IMR-90 (cell line): ENCODE measurements at regions not wholly inside any gene's neighbourhood (a gene's known extent, or its start where the extent isn't known, plus 50 kb on each side); places are given as distances from the start of the nearest gene placed in this dataset.

Experiments used
- ATAC-seq: fragments of 200-7000 bp; cut with Tn5 transposase; 2 replicates; pipeline ENCODE4 v1.9.1; 2020; ENCODE audit warnings: low read depth, mild to moderate bottlenecking, moderate library complexity
- BruUV-seq: library from RNA; stranded (reverse); fragments of 400-500 nt; replicated peaks from 2 replicates; lab custom pipeline; 2021; lab: Mats Ljungman, UMichigan
- CTCF ChIA-PET: fragments of 300-600 bp; formaldehyde crosslinking; extraction: SDS; loops from one replicate; lab custom pipeline; 2021; ENCODE audit warnings: antibody characterized with exemption; lab: Yijun Ruan, JAX
- POLR2A ChIA-PET: fragments of 300-600 bp; sonication (Branson Sonifier 250); formaldehyde crosslinking; loops from one replicate; lab custom pipeline; 2022; ENCODE audit warnings: antibody characterized with exemption; ENCODE audit not compliant: unreplicated experiment; lab: Charles Lee
- DNase-seq: peaks from one replicate; pipeline ENCODE4 v3.0.0; 2013
- H2AFZ ChIP-seq: replicated peaks from 2 replicates; pipeline ENCODE3; 2013; ENCODE audit warnings: low read length, mild to moderate bottlenecking; ENCODE audit not compliant: poor library complexity
- H2AK5ac ChIP-seq: 2 replicates; pipeline ENCODE4 v1.6.1; 2013; ENCODE audit warnings: low read depth, low read length, inconsistent platforms
- H2AK9ac ChIP-seq: replicated peaks from 2 replicates; pipeline ENCODE3; 2013; ENCODE audit warnings: mild to moderate bottlenecking, low read depth, low read length, moderate library complexity; ENCODE audit not compliant: poor library complexity
- H2BK120ac ChIP-seq: 2 replicates; pipeline ENCODE4 v1.6.1; 2013; ENCODE audit warnings: low read depth, low read length, inconsistent platforms
- H2BK15ac ChIP-seq: 3 replicates; pipeline ENCODE4 v1.6.1; 2013; ENCODE audit warnings: low read depth, low read length, inconsistent platforms
- H2BK20ac ChIP-seq: 2 replicates; pipeline ENCODE4 v1.6.1; 2013; ENCODE audit warnings: low read depth, mild to moderate bottlenecking, inconsistent platforms, low read length, moderate library complexity
- H2BK5ac ChIP-seq: 2 replicates; pipeline ENCODE4 v1.6.1; 2013; ENCODE audit warnings: mild to moderate bottlenecking, low read depth, low read length, inconsistent platforms; ENCODE audit not compliant: poor library complexity, severe bottlenecking
- H3K14ac ChIP-seq: replicated peaks from 2 replicates; pipeline ENCODE4 v1.6.1; 2013; ENCODE audit warnings: low read depth, low read length, inconsistent platforms
- H3K18ac ChIP-seq: 2 replicates; pipeline ENCODE4 v1.6.1; 2013; ENCODE audit warnings: low read depth, low read length, control low read depth
- H3K23ac ChIP-seq: 2 replicates; pipeline ENCODE4 v1.6.1; 2013; ENCODE audit warnings: low read depth, low read length, inconsistent platforms
- H3K27ac ChIP-seq: 2 replicates; pipeline ENCODE4 v1.5.1; 2013; ENCODE audit warnings: mild to moderate bottlenecking, control low read depth, low read length; ENCODE audit not compliant: insufficient read depth
- H3K27me3 ChIP-seq: 2 replicates; pipeline ENCODE4 v1.6.1; 2013; ENCODE audit warnings: low read length; ENCODE audit not compliant: control insufficient read depth, insufficient read depth
- H3K36me3 ChIP-seq: 2 replicates; pipeline ENCODE4 v1.6.1; 2013; ENCODE audit warnings: low read length, mixed read lengths; ENCODE audit not compliant: control insufficient read depth, insufficient read depth
- H3K4ac ChIP-seq: 2 replicates; pipeline ENCODE4 v1.6.1; 2013; ENCODE audit warnings: low read depth, low read length, inconsistent platforms
- H3K4me1 ChIP-seq: 2 replicates; pipeline ENCODE4 v1.6.1; 2013; ENCODE audit warnings: low read length, mixed read lengths; ENCODE audit not compliant: control insufficient read depth, insufficient read depth
- H3K4me2 ChIP-seq: 2 replicates; pipeline ENCODE4 v1.6.1; 2013; ENCODE audit warnings: low read depth, mild to moderate bottlenecking, control low read depth, low read length, moderate library complexity
- H3K4me3 ChIP-seq: 2 replicates; pipeline ENCODE4 v1.5.1; 2013; ENCODE audit warnings: low read depth, mild to moderate bottlenecking, control low read depth, low read length, moderate library complexity; ENCODE audit not compliant: insufficient read depth
- H3K56ac ChIP-seq: 2 replicates; pipeline ENCODE4 v1.6.1; 2013; ENCODE audit warnings: low read length, inconsistent platforms; ENCODE audit not compliant: insufficient read depth; ENCODE audit errors: extremely low read depth
- H3K79me1 ChIP-seq, 2 experiments: 2 replicates each; pipeline ENCODE4 v1.6.1; 2013; ENCODE audit warnings: low read length in 2 of 2, inconsistent platforms in 1 of 2, low read depth in 1 of 2
- H3K9ac ChIP-seq: 2 replicates; pipeline ENCODE4 v1.6.1; 2013; ENCODE audit warnings: low read depth, low read length, control low read depth
- H3K9me1 ChIP-seq: 2 replicates; pipeline ENCODE4 v1.6.1; 2013; ENCODE audit warnings: low read length, inconsistent platforms; ENCODE audit not compliant: insufficient read depth
- H3K9me3 ChIP-seq: 2 replicates; pipeline ENCODE4 v1.6.1; 2013; ENCODE audit warnings: low read length; ENCODE audit not compliant: control insufficient read depth, insufficient read depth
- H4K20me1 ChIP-seq: 2 replicates; pipeline ENCODE4 v1.6.1; 2013; ENCODE audit warnings: low read length, inconsistent platforms; ENCODE audit not compliant: insufficient read depth
- H4K5ac ChIP-seq: 2 replicates; pipeline ENCODE4 v1.6.1; 2013; ENCODE audit warnings: mild to moderate bottlenecking, low read depth, low read length, control low read depth
- H4K8ac ChIP-seq, 2 experiments: 2 replicates each; pipeline ENCODE4 v1.6.1; 2013; ENCODE audit warnings: low read depth in 2 of 2, low read length in 2 of 2, control low read depth in 1 of 2, inconsistent platforms in 1 of 2
- H4K91ac ChIP-seq: 2 replicates; pipeline ENCODE4 v1.6.1; 2013; ENCODE audit warnings: low read depth, low read length, inconsistent platforms; ENCODE audit not compliant: insufficient read depth
- BHLHE40 ChIP-seq: fragments of 150-350 bp; IDR thresholded peaks from 2 replicates; pipeline ENCODE4 v1.6.1; 2016; ENCODE audit warnings: mild to moderate bottlenecking, low read depth, low read length
- CEBPB ChIP-seq: IDR thresholded peaks from 2 replicates; pipeline ENCODE4 v1.6.1; 2012; ENCODE audit warnings: low read depth, low read length, improper control_type of control experiment
- CHD1 ChIP-seq: IDR thresholded peaks from 2 replicates; pipeline ENCODE4 v1.6.1; 2012; ENCODE audit warnings: low read depth, low read length, improper control_type of control experiment
- FOS ChIP-seq: fragments of 150-350 bp; IDR thresholded peaks from 2 replicates; pipeline ENCODE4 v1.6.1; 2016; ENCODE audit warnings: low read depth, low read length
- MAFK ChIP-seq: IDR thresholded peaks from 2 replicates; pipeline ENCODE4 v1.6.1; 2012; ENCODE audit warnings: low read depth, low read length, improper control_type of control experiment
- MAZ ChIP-seq: IDR thresholded peaks from 2 replicates; pipeline ENCODE4 v1.6.1; 2012; ENCODE audit warnings: low read depth, mild to moderate bottlenecking, low read length, improper control_type of control experiment, moderate library complexity, borderline replicate concordance
- MXI1 ChIP-seq: IDR thresholded peaks from 2 replicates; pipeline ENCODE4 v1.6.1; 2012; ENCODE audit warnings: low read depth, mild to moderate bottlenecking, low read length, moderate library complexity, borderline replicate concordance
- NFE2L2 ChIP-seq: fragments of 150-350 bp; IDR thresholded peaks from 2 replicates; pipeline ENCODE4 v1.6.1; 2016; ENCODE audit warnings: low read depth, mild to moderate bottlenecking, low read length
- POLR2A ChIP-seq: IDR thresholded peaks from 2 replicates; pipeline ENCODE4 v1.6.1; 2012; ENCODE audit warnings: mild to moderate bottlenecking, low read depth, low read length
- RAD21 ChIP-seq: IDR thresholded peaks from 2 replicates; pipeline ENCODE4 v1.6.1; 2012; ENCODE audit warnings: low read length, improper control_type of control experiment
- RCOR1 ChIP-seq: IDR thresholded peaks from 2 replicates; pipeline ENCODE4 v1.6.1; 2012; ENCODE audit warnings: mild to moderate bottlenecking, low read length, improper control_type of control experiment; ENCODE audit not compliant: insufficient replicate concordance
- RFX5 ChIP-seq: IDR thresholded peaks from 2 replicates; pipeline ENCODE4 v1.8.0; 2012; ENCODE audit warnings: low read depth, mild to moderate bottlenecking, low read length, moderate library complexity
- SMC3 ChIP-seq: fragments of 150-350 bp; IDR thresholded peaks from 2 replicates; pipeline ENCODE4 v1.6.1; 2016; ENCODE audit warnings: low read depth, mild to moderate bottlenecking, antibody characterized with exemption, low read length, moderate library complexity
- WGBS, 2 experiments: methylation state at CpG; one replicate each; pipeline versions ENCODE4 v1.1.5 to v1.1.7; 2013; ENCODE audit warnings: missing lambda C conversion rate in 2 of 2; ENCODE audit not compliant: insufficient read length in 1 of 2; ENCODE audit errors: extremely low coverage in 2 of 2; 5-methylcytosine and 5-hydroxymethylcytosine counted together
- dilution Hi-C: fragments of 300-500 bp; cut with HindIII; formaldehyde crosslinking; loops from one replicate; pipeline ENCODE4 v1.14.3; 2018; ENCODE audit warnings: low sequenced_read_pairs; ENCODE audit not compliant: unreplicated experiment
- in situ Hi-C: fragments of 300-500 bp; cut with MboI; formaldehyde crosslinking; loops from 3 replicates; pipeline ENCODE4 v1.14.3; 2019; ENCODE audit warnings: low sequenced_read_pairs, inconsistent platforms, mixed read lengths
- intact Hi-C: fragments of 100-400 bp; cut with micrococcal nuclease; formaldehyde crosslinking; loops from 2 replicates; pipeline ENCODE4 v1.10.0; 2022
- TF ChIP-seq, protein P1 (sequence below): conservative IDR thresholded peaks from 2 replicates; pipeline ENCODE4 v1.5.1; 2012; ENCODE audit warnings: mild to moderate bottlenecking, low read depth, low read length, improper control_type of control experiment
- TF ChIP-seq, protein P2 (sequence below): fragments of 150-350 bp; IDR thresholded peaks from 2 replicates; pipeline ENCODE4 v1.6.1; 2017; ENCODE audit warnings: mild to moderate bottlenecking, antibody characterized with exemption, low read length, low read depth
- TF ChIP-seq, protein P3 (sequence below): fragments of 150-350 bp; IDR thresholded peaks from 2 replicates; pipeline ENCODE4 v1.6.1; 2016; ENCODE audit warnings: low read depth, mild to moderate bottlenecking, low read length, moderate library complexity, borderline replicate concordance

DNA sequence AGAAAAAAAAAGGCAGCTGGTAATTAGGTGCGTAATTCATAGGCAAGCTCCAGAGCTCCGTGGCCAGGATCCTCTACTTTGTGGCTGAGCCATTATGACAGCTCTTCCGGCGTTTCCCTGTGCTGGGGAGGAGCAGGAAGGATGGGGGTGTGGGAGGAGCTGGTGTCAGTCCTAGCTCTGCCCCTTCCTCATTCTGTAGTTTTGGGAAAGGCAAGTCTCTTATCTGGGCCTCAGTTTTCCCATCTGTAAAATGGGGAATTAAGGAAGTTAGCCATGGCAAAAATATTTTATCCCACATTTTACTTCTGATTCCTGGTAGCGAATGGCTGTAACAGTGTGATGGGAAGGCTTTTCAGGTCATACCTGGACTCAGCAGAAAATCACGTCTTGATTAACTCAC, 81.1 kb downstream of the SEC61B start:
- CTCF ChIA-PET, result interaction anchor here (0.6 to 1.2 kb wide), 2 partner anchors 23 to 42 kb away, joined by 3 to 4 read pairs; no protein-coding TSS in a partner anchor

More for the DNA sequence above, 81.1 kb downstream of the SEC61B start:
- H3K4ac ChIP-seq, result no peak overlapping the region
- no peak overlapping the region for H2AK9ac ChIP-seq
- H4K20me1 ChIP-seq, result no peaks in the 10 kb centered on the region
- no peak for DNase-seq
- no peak overlapping the region for H4K91ac ChIP-seq
- WGBS, 2 experiments, result no CpG with 5 or more reads among the region's 6 CpGs
- H3K9ac ChIP-seq, result no peak overlapping the region
- no peak overlapping the region for H4K5ac ChIP-seq
- H3K4me2 ChIP-seq, result no peak overlapping the region
- POLR2A ChIA-PET, result no interaction called here
- H2BK5ac ChIP-seq, result no peak overlapping the region
- dilution Hi-C loops, result no loop called here
- H3K9me1 ChIP-seq, result peaks cover 6% of the 10 kb centered on the region
- H3K23ac ChIP-seq, result no peak overlapping the region
- no peak overlapping the region for H3K27ac ChIP-seq
- no peak for TF ChIP-seq CEBPB
- no peak for TF ChIP-seq SMC3
- TF ChIP-seq MAZ, result no peak
- no peak for TF ChIP-seq MAFK
- TF ChIP-seq FOS, result no peak
- TF ChIP-seq NFE2L2, result no peak
- TF ChIP-seq BHLHE40, result no peak
- TF ChIP-seq, protein P1, sequence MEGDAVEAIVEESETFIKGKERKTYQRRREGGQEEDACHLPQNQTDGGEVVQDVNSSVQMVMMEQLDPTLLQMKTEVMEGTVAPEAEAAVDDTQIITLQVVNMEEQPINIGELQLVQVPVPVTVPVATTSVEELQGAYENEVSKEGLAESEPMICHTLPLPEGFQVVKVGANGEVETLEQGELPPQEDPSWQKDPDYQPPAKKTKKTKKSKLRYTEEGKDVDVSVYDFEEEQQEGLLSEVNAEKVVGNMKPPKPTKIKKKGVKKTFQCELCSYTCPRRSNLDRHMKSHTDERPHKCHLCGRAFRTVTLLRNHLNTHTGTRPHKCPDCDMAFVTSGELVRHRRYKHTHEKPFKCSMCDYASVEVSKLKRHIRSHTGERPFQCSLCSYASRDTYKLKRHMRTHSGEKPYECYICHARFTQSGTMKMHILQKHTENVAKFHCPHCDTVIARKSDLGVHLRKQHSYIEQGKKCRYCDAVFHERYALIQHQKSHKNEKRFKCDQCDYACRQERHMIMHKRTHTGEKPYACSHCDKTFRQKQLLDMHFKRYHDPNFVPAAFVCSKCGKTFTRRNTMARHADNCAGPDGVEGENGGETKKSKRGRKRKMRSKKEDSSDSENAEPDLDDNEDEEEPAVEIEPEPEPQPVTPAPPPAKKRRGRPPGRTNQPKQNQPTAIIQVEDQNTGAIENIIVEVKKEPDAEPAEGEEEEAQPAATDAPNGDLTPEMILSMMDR, result no peak
- TF ChIP-seq, protein P2, sequence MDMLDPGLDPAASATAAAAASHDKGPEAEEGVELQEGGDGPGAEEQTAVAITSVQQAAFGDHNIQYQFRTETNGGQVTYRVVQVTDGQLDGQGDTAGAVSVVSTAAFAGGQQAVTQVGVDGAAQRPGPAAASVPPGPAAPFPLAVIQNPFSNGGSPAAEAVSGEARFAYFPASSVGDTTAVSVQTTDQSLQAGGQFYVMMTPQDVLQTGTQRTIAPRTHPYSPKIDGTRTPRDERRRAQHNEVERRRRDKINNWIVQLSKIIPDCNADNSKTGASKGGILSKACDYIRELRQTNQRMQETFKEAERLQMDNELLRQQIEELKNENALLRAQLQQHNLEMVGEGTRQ, result no peak
- TF ChIP-seq RCOR1, result no peak
- TF ChIP-seq, protein P3, sequence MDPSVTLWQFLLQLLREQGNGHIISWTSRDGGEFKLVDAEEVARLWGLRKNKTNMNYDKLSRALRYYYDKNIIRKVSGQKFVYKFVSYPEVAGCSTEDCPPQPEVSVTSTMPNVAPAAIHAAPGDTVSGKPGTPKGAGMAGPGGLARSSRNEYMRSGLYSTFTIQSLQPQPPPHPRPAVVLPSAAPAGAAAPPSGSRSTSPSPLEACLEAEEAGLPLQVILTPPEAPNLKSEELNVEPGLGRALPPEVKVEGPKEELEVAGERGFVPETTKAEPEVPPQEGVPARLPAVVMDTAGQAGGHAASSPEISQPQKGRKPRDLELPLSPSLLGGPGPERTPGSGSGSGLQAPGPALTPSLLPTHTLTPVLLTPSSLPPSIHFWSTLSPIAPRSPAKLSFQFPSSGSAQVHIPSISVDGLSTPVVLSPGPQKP, result no peak
- no peak for TF ChIP-seq RFX5
- no peak for TF ChIP-seq RAD21
- TF ChIP-seq CHD1, result no peak
- no peak for TF ChIP-seq MXI1
- no peak for TF ChIP-seq POLR2A
- H3K36me3 ChIP-seq, result no peaks in the 10 kb centered on the region
- H2AFZ ChIP-seq, result no peak overlapping the region
- H2BK120ac ChIP-seq, result no peak overlapping the region
- no peak overlapping the region for H2BK15ac ChIP-seq
- no peak overlapping the region for H3K56ac ChIP-seq
- no peak overlapping the region for H2AK5ac ChIP-seq
- H3K14ac ChIP-seq, result no peak overlapping the region
- H2BK20ac ChIP-seq, result no peak overlapping the region
- no peak overlapping the region for H4K8ac ChIP-seq
- no peaks in the 10 kb centered on the region for H3K79me1 ChIP-seq
- no peak overlapping the region for H3K18ac ChIP-seq
- BruUV-seq, result no TSS peak
- ATAC-seq, result no peak
- no peaks in the 10 kb centered on the region; the same call in 1 of the 2 replicates for H3K27me3 ChIP-seq
- H3K4me3 ChIP-seq, result no peak overlapping the region
- peaks cover 4% of the 10 kb centered on the region for H3K4me1 ChIP-seq
- intact Hi-C loops, result no loop called here
- in situ Hi-C loops, result no loop called here
- no peaks in the 10 kb centered on the region for H3K9me3 ChIP-seq
